ENCODE measurements at regions not wholly inside any gene's neighbourhood (a gene's known extent, or its start where the extent isn't known, plus 50 kb on each side); places are given as distances from the start of the nearest gene placed in this dataset.
"Not testable (repeated sequence)": the region's sequence is repeated elsewhere in the genome, so short reads cannot be mapped to it uniquely, and the experiment has no call there.

GRCh38 chr7:106447318-106447847, 162.6 kb upstream of the NAMPT start:
- no peak for DNase-seq

- DNase-seq: not testable (repeated sequence)
Observed at GRCh38 chr7:106445366-106445765, 160.6 kb upstream of the NAMPT start.

GRCh38 chr7:106444068-106444655, 159.4 kb upstream of the NAMPT start:
- DNase-seq: no peak

GRCh38 chr7:106443156-106443555, 158.4 kb upstream of the NAMPT start:
- no peak for DNase-seq

- DNase-seq: no peak
Observed at GRCh38 chr7:106442476-106442875, 157.7 kb upstream of the NAMPT start.

- not testable (repeated sequence) for DNase-seq
Observed at GRCh38 chr7:106441343-106441742, 156.6 kb upstream of the NAMPT start.

GRCh38 chr7:106436933-106437332, 152.2 kb upstream of the NAMPT start:
- not testable (repeated sequence) for DNase-seq

- no peak for DNase-seq
Observed at GRCh38 chr7:106433377-106433776, 148.6 kb upstream of the NAMPT start.

- DNase-seq: no peak
Observed at GRCh38 chr7:106430535-106431455, 146.0 kb upstream of the NAMPT start.

- no peak for DNase-seq
Observed at GRCh38 chr7:106430103-106430502, 145.3 kb upstream of the NAMPT start.

GRCh38 chr7:106426803-106427202, 142.0 kb upstream of the NAMPT start:
- no peak for DNase-seq

- DNase-seq: no peak
Observed at GRCh38 chr7:106425017-106425719, 140.4 kb upstream of the NAMPT start.

GRCh38 chr7:106424476-106425016, 139.8 kb upstream of the NAMPT start:
- no peak for DNase-seq

GRCh38 chr7:106423821-106424475, 139.2 kb upstream of the NAMPT start:
- no peak for DNase-seq

- no peak for DNase-seq
Observed at GRCh38 chr7:106423111-106423510, 138.3 kb upstream of the NAMPT start.

- no peak for DNase-seq
Observed at GRCh38 chr7:106421181-106421762, 136.5 kb upstream of the NAMPT start.

- no peak for DNase-seq
Observed at GRCh38 chr7:106420736-106421135, 136.0 kb upstream of the NAMPT start.

- no peak for DNase-seq
Observed at GRCh38 chr7:106420210-106420609, 135.4 kb upstream of the NAMPT start.

GRCh38 chr7:106419455-106420182, 134.8 kb upstream of the NAMPT start:
- DNase-seq: no peak

GRCh38 chr7:106418526-106418925, 133.7 kb upstream of the NAMPT start:
- no peak for DNase-seq

- no peak for DNase-seq
Observed at GRCh38 chr7:106418094-106418493, 133.3 kb upstream of the NAMPT start.

All from NCI-H1694 (cell line).